NCI-H82 (cell line): ENCODE measurements at regions not wholly inside any gene's neighbourhood (a gene's known extent, or its start where the extent isn't known, plus 50 kb on each side); places are given as distances from the start of the nearest gene placed in this dataset.
"Not testable (repeated sequence)": the region's sequence is repeated elsewhere in the genome, so short reads cannot be mapped to it uniquely, and the experiment has no call there.

Experiments
- DNase-seq: peaks from one replicate; lab custom pipeline; 2025; lab: John Stamatoyannopoulos, UW

GRCh38 chr2:237196409-237196808 lies 110.7 kb downstream of the COPS8 start:
- no peak for DNase-seq

GRCh38 chr2:237196866-237197618 lies 111.4 kb downstream of the COPS8 start:
- DNase-seq, result no peak

- no peak for DNase-seq
Observed at GRCh38 chr2:237198164-237198855, 112.6 kb downstream of the COPS8 start.

GRCh38 chr2:237199082-237199481 lies 113.4 kb downstream of the COPS8 start:
- no peak for DNase-seq

GRCh38 chr2:237199577-237199976 lies 113.9 kb downstream of the COPS8 start:
- DNase-seq, result no peak

DNA sequence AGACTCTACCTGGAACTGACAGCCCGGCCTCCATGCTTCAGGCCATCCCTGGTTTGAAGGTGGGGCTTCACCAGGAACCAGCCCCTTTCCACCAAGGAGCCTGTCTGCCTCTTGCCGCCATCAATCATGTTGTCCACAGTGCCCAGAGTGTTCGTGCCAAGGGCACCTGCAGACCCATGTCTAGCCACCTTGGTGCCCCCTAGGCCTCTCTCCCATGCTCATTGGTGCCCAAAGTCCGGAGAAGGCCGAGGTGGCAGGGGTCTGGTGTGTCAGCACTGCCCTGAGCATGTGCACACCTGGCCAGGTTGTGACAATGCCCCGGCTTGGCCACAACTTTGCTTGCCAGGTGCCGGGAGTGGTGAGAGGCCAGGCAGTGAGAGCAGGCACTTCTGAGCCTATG lies 114.8 kb downstream of the COPS8 start:
- DNase-seq, result no peak

- no peak for DNase-seq
Observed at GRCh38 chr2:237201461-237202287, 116.0 kb downstream of the COPS8 start.

DNA sequence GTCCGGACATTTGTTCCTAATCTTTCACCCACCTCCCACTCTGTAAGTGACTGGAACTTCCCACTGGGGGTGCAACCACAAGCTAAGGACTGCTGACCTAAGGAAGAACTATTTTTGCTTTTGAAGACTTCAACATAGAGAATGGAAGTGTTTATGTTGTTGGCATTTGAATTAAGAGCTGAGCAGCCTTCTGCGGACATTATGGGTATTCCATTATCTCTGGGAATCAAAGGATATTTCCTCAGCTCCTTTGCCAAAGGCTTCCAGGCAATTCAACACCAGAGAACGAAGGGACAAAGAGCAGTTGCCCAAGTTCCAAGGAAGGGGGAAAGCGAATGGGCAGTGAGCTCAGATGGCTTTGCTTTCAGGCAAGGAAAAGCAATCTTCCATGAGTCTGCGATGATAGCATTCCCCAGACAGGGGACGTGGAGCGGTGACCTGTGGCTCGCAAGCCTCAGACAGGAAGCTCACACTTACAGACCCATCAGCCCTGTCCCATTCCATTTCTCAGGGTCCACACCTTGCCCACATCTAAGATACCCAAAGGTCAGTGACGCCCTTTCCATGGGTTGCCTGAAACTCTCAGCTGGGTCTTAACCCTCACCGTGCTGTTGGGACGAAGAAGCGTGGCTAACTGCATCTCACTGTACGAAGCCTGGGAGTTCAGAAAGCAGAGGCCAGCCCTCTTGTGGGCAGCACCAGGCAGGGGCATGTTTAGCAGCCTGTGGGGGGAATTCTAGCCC lies 116.8 kb downstream of the COPS8 start:
- no peak for DNase-seq

DNA sequence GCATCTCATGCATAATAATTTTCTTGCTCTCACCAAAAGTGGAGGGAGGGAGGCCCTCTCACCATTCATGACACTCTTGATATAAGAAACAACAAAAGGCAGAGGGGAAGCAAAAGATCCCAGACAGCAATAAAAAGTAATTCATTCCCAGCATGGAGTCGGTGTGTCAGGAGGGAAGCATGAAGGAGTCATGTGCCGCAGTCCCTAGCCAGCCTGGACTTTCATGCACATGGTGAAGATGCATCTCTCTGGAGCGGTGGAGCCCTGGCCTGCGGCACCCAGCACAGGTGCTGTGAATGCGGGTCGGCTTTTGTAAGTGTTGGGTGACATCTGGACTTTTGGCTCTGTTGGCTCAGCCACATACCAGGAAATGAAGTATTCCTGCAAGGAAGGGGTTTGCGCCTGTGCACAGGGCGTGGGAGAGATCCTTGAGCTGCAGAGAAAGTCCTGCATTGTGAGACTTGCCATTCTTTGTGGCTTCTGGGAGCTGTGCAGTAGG lies 119.4 kb downstream of the COPS8 start:
- DNase-seq, result no peak

DNA sequence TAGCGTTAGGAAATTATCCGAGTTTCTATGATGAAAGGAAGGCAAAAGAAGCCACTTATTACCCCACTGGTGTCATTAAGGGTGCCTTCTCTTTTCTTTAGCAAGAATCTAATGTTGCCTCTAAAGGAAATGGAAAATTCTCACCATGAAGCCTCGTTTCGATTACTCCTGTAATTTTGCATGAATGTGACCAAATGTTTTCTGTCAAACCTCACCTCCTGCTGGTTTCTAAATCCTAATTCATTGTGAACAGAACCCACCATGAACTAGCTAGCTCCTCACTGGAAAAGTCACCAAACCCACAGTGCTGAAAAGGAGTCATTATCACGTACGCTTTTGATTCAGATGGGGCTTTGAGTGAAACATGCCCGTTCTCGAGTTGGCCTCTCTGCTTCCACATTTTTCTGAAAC lies 119.9 kb downstream of the COPS8 start:
- no peak for DNase-seq

GRCh38 chr2:237207646-237208045 lies 122.0 kb downstream of the COPS8 start:
- DNase-seq, result no peak

DNA sequence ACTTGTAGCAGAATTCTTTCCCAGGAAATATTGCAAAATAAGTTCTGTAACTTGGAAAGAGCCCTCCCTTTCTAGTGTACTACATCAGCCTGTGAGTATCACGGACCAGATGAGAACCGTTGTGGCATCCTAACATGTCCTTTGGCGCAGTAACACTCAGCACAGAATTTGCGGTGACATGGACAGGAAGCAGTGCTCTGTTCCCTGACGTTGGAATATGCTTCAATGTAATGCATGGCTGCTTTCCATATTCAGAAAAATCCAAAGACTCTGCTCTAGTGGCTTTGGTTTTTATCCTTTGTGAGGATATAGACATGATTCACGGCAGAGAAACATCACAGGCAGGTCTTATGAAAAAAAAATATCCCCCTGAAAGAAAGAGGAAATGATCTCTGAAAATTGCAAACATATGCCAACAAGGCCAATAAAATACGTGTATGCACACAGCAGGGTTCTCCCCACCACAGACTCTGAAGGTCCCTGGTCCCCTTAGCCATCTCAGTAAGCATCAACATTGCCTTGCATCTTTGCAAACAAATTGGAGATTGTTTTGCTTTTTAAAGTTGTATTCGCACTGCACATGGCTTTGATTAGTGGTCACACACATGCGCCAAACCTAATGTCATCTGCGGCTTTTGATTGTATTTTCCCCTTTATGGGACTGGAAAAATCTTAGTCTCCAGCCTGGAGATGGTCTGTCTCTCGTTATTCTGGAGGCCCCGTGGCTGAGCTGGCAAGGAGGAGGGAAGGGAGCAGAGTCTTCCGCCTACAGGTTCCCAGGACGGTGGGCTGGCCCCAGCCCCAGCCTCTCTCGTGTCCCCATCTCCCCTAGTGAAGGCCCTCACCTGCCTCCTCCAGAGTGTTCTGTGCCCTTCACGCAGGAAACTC lies 122.9 kb downstream of the COPS8 start:
- no peak for DNase-seq

- DNase-seq, result no peak
Observed at GRCh38 chr2:237209885-237210284, 124.2 kb downstream of the COPS8 start.

DNA sequence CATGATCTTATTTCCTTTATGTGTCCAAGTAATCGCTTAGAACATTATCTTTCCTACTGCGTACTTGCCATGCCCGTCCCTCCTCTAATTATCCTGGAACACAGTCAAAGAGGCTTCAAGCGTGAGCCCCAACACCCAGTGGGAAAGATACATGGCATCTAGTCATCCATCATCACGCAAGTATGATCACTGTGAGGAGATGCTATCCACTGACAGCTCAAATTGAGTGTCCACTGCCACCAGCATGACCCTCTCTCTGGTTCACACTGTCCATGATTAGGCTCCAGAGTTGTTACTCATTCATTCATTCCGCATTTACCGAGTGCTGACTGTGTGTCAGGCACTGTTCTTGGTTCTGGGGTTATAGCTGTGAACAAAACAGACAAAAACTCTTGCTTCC lies 124.6 kb downstream of the COPS8 start:
- DNase-seq, result no peak

- DNase-seq, result no peak
Observed at GRCh38 chr2:237210763-237211162, 125.1 kb downstream of the COPS8 start.

DNA sequence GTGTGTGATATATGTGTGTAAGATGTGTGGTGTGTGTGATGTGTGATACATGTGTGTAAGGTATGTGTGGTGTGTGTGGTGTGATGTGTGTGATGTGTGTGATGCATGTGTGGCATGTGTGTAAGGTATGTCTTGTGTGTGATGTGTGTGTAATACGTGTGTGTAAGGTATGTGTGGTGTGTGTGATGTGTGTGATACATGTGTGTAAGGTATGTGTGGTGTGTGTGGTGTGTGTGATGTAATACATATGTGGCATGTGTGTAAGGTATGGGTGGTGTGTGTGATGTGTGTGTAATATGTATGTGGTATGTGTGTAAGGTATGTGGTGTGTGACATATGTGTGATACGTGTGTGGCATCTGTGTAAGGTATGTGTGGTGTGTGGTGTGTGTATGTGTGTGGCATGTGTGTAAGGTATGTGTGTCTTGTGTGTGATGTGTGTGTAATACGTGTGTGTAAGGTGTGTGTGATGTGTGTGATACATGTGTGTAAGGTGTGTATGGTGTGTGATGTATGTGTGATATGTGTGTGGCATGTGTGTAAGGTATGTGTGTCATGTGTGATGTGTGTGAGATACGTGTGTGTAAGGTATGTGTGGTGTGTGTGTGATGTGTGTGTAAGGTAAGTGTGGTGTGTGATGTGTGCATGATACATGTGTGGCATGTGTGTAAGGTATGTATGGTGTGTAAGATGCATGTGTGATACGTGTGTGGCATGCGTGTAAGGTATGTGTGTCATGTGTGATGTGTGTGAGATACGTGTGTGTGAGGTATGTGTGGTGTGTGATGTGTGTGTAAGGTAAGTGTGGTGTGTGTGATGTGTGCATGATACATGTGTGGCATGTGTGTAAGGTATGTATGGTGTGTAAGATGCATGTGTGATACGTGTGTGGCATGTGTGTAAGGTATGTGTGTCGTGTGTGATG lies 126.9 kb downstream of the COPS8 start:
- DNase-seq, result not testable (repeated sequence)

- no peak for DNase-seq
Observed at GRCh38 chr2:237213315-237214022, 127.8 kb downstream of the COPS8 start.

DNA sequence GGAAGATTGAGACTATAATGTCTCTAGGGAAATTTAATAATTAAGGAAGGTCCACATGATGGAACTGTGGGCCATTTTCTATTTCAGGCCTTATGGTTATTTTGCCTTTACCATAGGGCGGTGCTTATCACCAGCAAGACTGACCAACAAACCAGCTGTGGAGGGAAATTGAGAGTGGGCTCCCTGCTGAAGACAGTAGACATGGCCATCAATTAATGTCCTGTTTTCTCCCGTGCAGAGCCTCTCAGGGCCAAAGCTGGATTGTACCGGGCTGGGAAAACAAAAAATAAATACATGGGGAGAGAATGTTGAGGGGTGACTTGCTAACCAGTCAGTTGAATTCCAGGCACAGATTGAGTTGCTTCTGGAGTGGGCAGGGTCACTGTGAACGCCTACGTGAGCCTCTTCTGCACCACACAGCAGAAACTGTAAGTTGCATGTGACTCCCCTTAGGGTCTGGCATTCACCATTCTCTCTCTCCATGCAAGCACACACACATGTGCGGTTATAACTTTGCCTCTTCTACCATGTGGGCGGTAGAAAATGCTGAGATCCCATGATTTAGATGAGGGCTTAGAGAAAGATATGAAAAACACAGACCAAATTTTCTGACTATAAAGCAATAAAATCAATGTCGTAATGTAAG lies 128.5 kb downstream of the COPS8 start:
- DNase-seq, result no peak

- no peak for DNase-seq
Observed at GRCh38 chr2:237214963-237215362, 129.3 kb downstream of the COPS8 start.
